RWPE1 (cell line): ENCODE measurements at regions not wholly inside any gene's neighbourhood (a gene's known extent, or its start where the extent isn't known, plus 50 kb on each side); places are given as distances from the start of the nearest gene placed in this dataset.

ENCODE experiments used
- CTCF ChIA-PET: fragments of 350-600 bp; sonication (Branson Sonifier 250); formaldehyde crosslinking; extraction: SDS; loops from one replicate; lab custom pipeline; 2021; lab: Yijun Ruan, JAX
- POLR2A ChIA-PET: fragments of 400-600 bp; formaldehyde crosslinking; extraction: SDS; loops from one replicate; lab custom pipeline; 2020; ENCODE audit warnings: antibody characterized with exemption; ENCODE audit not compliant: low non-redundant PET; lab: Yijun Ruan, JAX
- DNase-seq: peaks from one replicate; pipeline ENCODE4 v3.0.0; 2012; ENCODE audit warnings: low spot score
- H3K27ac ChIP-seq: fragments of 450-650 bp; 2 replicates; pipeline ENCODE4 v1.5.1; 2017
- TF ChIP-seq, protein P1 (sequence below): fragments of 450-650 bp; conservative IDR thresholded peaks from 2 replicates; pipeline ENCODE4 v1.5.1; 2017; ENCODE audit warnings: low read depth, mild to moderate bottlenecking

GRCh38 chr2:101622210-101623030 lies 75.1 kb upstream of the MAP4K4 start:
- no peak for DNase-seq
- TF ChIP-seq, protein P1, sequence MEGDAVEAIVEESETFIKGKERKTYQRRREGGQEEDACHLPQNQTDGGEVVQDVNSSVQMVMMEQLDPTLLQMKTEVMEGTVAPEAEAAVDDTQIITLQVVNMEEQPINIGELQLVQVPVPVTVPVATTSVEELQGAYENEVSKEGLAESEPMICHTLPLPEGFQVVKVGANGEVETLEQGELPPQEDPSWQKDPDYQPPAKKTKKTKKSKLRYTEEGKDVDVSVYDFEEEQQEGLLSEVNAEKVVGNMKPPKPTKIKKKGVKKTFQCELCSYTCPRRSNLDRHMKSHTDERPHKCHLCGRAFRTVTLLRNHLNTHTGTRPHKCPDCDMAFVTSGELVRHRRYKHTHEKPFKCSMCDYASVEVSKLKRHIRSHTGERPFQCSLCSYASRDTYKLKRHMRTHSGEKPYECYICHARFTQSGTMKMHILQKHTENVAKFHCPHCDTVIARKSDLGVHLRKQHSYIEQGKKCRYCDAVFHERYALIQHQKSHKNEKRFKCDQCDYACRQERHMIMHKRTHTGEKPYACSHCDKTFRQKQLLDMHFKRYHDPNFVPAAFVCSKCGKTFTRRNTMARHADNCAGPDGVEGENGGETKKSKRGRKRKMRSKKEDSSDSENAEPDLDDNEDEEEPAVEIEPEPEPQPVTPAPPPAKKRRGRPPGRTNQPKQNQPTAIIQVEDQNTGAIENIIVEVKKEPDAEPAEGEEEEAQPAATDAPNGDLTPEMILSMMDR: no peak
- CTCF ChIA-PET: no interaction called here
- H3K27ac ChIP-seq: no peak overlapping the region
- POLR2A ChIA-PET: no interaction called here

DNA sequence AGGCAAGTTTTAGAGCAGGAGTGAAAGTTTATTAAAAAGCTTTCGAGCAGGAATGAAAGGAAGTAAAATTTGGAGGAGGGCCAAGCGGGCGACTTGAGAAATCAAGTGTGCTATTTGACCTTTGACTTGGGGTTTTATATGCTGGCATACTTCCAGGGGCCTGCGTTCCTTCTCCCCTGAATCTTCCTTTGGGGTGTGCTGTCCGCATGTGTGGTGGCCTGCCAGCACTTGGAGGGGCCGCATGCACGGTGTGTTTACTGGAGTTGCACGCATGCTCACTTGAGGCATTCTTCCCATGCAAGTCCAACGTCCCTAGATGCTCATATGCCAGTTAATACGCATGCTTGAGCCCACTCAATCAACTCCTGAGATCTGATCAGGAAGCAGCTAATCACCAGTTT lies 78.3 kb upstream of the MAP4K4 start:
- CTCF ChIA-PET: interaction anchor here (0.6 kb wide), 1 partner anchor 247 kb away, joined by 3 read pairs; no protein-coding TSS in a partner anchor
- no peak for DNase-seq
- POLR2A ChIA-PET: no interaction called here
- H3K27ac ChIP-seq: no peak overlapping the region
- TF ChIP-seq, protein P1: no peak

- ChIA-PET CTCF (no interaction called here), POLR2A (no interaction called here)
- no peak overlapping the region for H3K27ac ChIP-seq
- TF ChIP-seq, protein P1: no peak
- DNase-seq: no peak
Measured at GRCh38 chr2:101617796-101618195, 79.7 kb upstream of the MAP4K4 start.

DNA sequence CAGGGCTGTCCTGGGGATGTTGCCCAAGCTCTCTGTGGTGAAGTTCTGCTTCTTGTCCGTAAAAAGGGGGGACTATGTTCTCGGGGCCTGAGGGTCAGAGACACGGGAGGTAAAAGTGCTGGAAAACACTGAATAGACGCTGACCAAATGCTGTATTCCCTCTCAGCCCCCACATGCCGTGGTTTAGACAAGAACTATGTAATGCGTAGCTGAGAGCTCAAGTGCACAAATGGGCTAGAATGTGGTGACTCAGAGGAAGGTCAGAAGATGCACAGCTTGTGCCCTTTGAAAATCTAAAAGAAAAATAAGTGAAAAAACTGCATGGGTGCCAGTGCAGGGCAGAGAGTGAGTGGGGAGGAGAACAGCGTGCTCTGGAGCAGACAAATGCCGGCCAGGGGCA lies 80.3 kb upstream of the MAP4K4 start:
- POLR2A ChIA-PET: no interaction called here
- CTCF ChIA-PET: interaction anchor here (0.7 to 1.3 kb wide), 2 partner anchors 21 to 25 kb away, joined by 3 to 5 read pairs; no protein-coding TSS in a partner anchor
- TF ChIP-seq, protein P1: no peak

DNA sequence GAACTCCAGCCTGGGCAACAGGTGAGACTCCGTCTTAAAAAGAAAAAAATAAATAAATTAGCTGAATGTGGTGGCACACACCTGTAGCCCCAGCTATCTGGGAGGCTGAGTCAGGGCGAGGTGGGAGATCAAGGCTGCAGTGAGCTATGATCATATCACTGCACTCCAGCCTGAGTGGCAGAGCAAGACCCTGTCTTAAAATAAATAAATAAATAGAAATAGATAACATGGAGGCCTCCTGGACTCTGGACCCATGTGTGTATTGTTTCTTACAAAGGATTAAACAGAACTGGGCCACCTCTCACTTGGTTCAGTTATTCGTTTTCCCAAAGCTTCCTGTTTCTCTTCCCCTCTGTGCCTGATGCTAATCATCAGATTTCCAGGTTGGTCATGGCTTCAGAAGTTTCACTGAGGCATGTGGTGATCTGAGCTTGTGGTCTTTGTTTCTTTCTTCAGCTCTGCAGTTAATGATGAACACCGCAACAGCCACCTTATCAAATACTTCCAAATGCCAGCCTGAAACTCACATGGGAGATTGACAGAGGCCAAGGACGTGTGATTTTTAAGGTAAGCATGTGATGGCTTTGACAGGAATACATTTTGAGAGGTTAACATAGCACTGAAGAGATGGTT lies 83.3 kb upstream of the MAP4K4 start:
- ChIA-PET POLR2A (no interaction called here), CTCF (no interaction called here)
- H3K27ac ChIP-seq: no peak overlapping the region
- DNase-seq: no peak
- TF ChIP-seq, protein P1: no peak

More for the DNA sequence above, 80.3 kb upstream of the MAP4K4 start:
- no peak overlapping the region for H3K27ac ChIP-seq
- DNase-seq: no peak

GRCh38 chr2:101613056-101613704 lies 84.3 kb upstream of the MAP4K4 start:
- POLR2A ChIA-PET: no interaction called here
- TF ChIP-seq, protein P1: no peak

More at GRCh38 chr2:101613056-101613704, 84.3 kb upstream of the MAP4K4 start:
- DNase-seq: no peak
- CTCF ChIA-PET: no interaction called here
- H3K27ac ChIP-seq: no peak overlapping the region
